Naive B cell (primary cell): ENCODE measurements at regions not wholly inside any gene's neighbourhood (a gene's known extent, or its start where the extent isn't known, plus 50 kb on each side); places are given as distances from the start of the nearest gene placed in this dataset.

Experiments
- ATAC-seq, 2 donors: fragments of 150-1000 bp; cut with Tn5 transposase; 2 replicates each; pipeline ENCODE4 v1.10.0; 2021; ENCODE audit warnings: low read depth in 2 of 2, mild to moderate bottlenecking in 2 of 2, moderate library complexity in 2 of 2
- DNase-seq: peaks from one replicate; pipeline ENCODE4 v3.0.0; 2022
- H3K27ac Mint-ChIP-seq, 6 donors: one replicate each; pipeline ENCODE4 v1.8.0; 2020 to 2022; ENCODE audit warnings: mild to moderate bottlenecking in 6 of 6, mixed read lengths in 6 of 6, moderate library complexity in 5 of 6, inconsistent platforms in 2 of 6
- H3K27me3 Mint-ChIP-seq, 3 donors: one replicate each; pipeline ENCODE4 v1.8.0; 2021 to 2022; ENCODE audit warnings: mixed read lengths in 3 of 3, mild to moderate bottlenecking in 1 of 3
- H3K36me3 Mint-ChIP-seq, 2 donors: one replicate each; pipeline ENCODE4 v1.8.0; 2020 to 2022; ENCODE audit warnings: mixed read lengths in 2 of 2, inconsistent platforms in 1 of 2, mild to moderate bottlenecking in 1 of 2
- H3K4me1 Mint-ChIP-seq, 3 donors: one replicate each; pipeline ENCODE4 v1.8.0; 2020 to 2022; ENCODE audit warnings: mixed read lengths in 3 of 3, inconsistent platforms in 1 of 3, mild to moderate bottlenecking in 1 of 3, moderate library complexity in 1 of 3
- H3K4me3 Mint-ChIP-seq, 8 donors: one replicate each; pipeline ENCODE4 v1.8.0; 2020 to 2022; ENCODE audit warnings: mild to moderate bottlenecking in 8 of 8, mixed read lengths in 8 of 8, moderate library complexity in 8 of 8, inconsistent platforms in 2 of 8
- H3K9me3 Mint-ChIP-seq, 7 donors: one replicate each; pipeline ENCODE4 v1.8.0; 2020 to 2022; ENCODE audit warnings: mixed read lengths in 7 of 7, mild to moderate bottlenecking in 5 of 7, inconsistent platforms in 2 of 7, moderate library complexity in 1 of 7

DNA sequence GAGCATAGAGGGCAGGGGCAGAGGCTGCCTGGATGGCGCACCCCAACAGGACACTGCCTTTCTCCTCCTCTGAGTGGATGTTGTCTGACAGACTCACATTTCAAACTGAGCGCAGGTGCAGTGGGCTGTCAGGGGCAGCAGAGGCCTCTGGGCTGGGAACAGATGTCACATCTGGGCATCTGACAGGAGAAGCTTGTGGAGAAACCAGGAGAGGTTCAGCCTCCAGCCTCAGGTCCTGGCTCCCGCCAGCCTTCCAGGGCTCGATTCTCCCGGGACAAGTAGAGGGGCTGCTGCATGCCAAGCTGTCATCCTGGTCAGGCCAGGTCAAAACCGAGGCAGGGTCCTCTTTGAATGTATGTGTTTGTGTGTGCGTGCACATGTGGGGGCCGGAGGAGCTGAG, 67.7 kb upstream of the SDK2 start:
- no peaks in the 10 kb centered on the region for H3K36me3 Mint-ChIP-seq
- DNase-seq (no peak), ATAC-seq (no peak)
- H3K4me1 Mint-ChIP-seq = peaks cover 19 to 29% (median 29%) of the 10 kb centered on the region in 3 donors
- peaks cover 16 to 44% (median 24%) of the 10 kb centered on the region in 3 donors for H3K27me3 Mint-ChIP-seq
- peaks cover 0 to 10% (median 8%) of the 10 kb centered on the region in 7 donors for H3K9me3 Mint-ChIP-seq
- peak overlapping the region in 3 of 8 donors; percentile 3 to 73 (median 64) for H3K4me3 Mint-ChIP-seq
- H3K27ac Mint-ChIP-seq = no peak overlapping the region

- Mint-ChIP-seq H3K4me1 (peaks cover 19 to 29% (median 29%) of the 10 kb centered on the region in 3 donors), H3K27me3 (peaks cover 18 to 34% (median 23%) of the 10 kb centered on the region in 3 donors), H3K9me3 (no peaks in the 10 kb centered on the region), H3K27ac (peak overlapping the region in 1 of 6 donors; percentile 83), H3K36me3 (no peaks in the 10 kb centered on the region), H3K4me3 (peak overlapping the region in 1 of 8 donors; percentile 32)
- DNase-seq = no peak
- no peak for ATAC-seq
Measured at GRCh38 chr17:73713136-73713535, 68.9 kb upstream of the SDK2 start.

GRCh38 chr17:73715769-73716168, 71.5 kb upstream of the SDK2 start:
- Mint-ChIP-seq H3K27ac (no peak overlapping the region), H3K4me1 (peaks cover 14 to 22% (median 16%) of the 10 kb centered on the region in 3 donors), H3K9me3 (no peaks in the 10 kb centered on the region), H3K4me3 (no peak overlapping the region), H3K36me3 (no peaks in the 10 kb centered on the region), H3K27me3 (peaks cover 13 to 30% (median 19%) of the 10 kb centered on the region in 3 donors)
- no peak for ATAC-seq
- no peak for DNase-seq

GRCh38 chr17:73717690-73718089, 73.4 kb upstream of the SDK2 start:
- Mint-ChIP-seq H3K4me1 (peaks cover 3 to 14% (median 10%) of the 10 kb centered on the region in 3 donors), H3K27me3 (peaks cover 8 to 30% (median 19%) of the 10 kb centered on the region in 3 donors), H3K36me3 (no peaks in the 10 kb centered on the region), H3K4me3 (no peak overlapping the region), H3K27ac (no peak overlapping the region), H3K9me3 (no peaks in the 10 kb centered on the region)
- no peak for DNase-seq
- ATAC-seq = no peak

GRCh38 chr17:73718362-73718761, 74.1 kb upstream of the SDK2 start:
- Mint-ChIP-seq H3K4me3 (peak overlapping the region in 1 of 8 donors; percentile 51), H3K27me3 (peaks cover 8 to 26% (median 19%) of the 10 kb centered on the region in 3 donors), H3K27ac (no peak overlapping the region), H3K4me1 (peaks cover 3 to 14% (median 11%) of the 10 kb centered on the region in 3 donors), H3K9me3 (no peaks in the 10 kb centered on the region), H3K36me3 (no peaks in the 10 kb centered on the region)
- no peak for ATAC-seq
- DNase-seq = no peak

DNA sequence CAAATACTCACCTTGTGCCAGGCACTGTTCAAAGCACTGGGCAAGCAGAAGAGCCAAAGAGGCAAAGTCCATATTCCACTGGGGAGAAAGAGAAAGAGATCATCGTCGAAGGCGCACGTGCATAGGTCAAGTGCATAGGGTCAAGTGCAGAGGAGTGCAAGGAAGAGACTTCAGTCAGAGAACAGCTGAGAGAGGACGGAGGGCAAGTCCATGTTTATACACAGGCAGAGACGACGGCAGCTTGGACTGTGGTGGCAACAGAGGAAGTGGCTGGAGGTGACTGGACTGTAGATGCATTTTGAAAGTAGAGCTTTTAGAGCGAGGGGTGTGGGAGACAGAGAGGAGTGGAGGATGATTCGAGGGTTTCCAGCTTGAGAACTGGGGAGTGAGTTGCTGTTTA, 74.7 kb upstream of the SDK2 start:
- Mint-ChIP-seq H3K27ac (peak overlapping the region in 1 of 6 donors; percentile 52), H3K4me1 (peaks cover 3 to 14% (median 11%) of the 10 kb centered on the region in 3 donors), H3K4me3 (no peak overlapping the region), H3K9me3 (no peaks in the 10 kb centered on the region), H3K36me3 (no peaks in the 10 kb centered on the region), H3K27me3 (peaks cover 8 to 23% (median 19%) of the 10 kb centered on the region in 3 donors)
- DNase-seq = no peak
- ATAC-seq = no peak

DNA sequence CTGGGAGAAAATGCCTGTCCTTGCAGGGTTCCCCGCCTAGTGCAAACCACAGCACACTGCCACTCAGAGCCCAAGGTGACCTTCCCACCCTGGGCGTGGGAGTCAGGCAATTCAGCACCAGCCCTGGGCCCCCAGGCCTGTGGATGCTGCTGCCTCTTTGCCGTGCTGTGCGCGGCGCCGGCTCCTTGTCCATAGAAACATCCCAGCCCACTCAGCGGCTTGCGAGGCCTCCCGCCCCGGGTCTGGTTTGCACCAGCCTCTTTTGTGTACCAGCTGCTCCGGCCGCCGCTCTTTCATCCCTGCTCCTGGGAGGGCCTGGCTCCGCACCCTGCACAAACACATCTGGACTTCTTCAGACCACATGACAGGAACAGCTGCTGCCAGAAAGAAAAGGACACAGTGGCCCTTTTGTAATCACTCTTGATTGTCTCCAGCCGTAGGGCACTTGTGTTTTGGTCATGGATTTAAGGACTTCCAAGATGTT, 75.4 kb upstream of the SDK2 start:
- peaks cover 8 to 19% (median 17%) of the 10 kb centered on the region in 3 donors for H3K27me3 Mint-ChIP-seq
- H3K27ac Mint-ChIP-seq = peak overlapping the region in 1 of 6 donors; percentile 24
- no peak overlapping the region for H3K4me3 Mint-ChIP-seq
- H3K9me3 Mint-ChIP-seq = no peaks in the 10 kb centered on the region
- no peaks in the 10 kb centered on the region for H3K36me3 Mint-ChIP-seq
- DNase-seq (no peak), ATAC-seq (no peak)
- H3K4me1 Mint-ChIP-seq = peaks cover 3 to 14% (median 11%) of the 10 kb centered on the region in 3 donors

DNA sequence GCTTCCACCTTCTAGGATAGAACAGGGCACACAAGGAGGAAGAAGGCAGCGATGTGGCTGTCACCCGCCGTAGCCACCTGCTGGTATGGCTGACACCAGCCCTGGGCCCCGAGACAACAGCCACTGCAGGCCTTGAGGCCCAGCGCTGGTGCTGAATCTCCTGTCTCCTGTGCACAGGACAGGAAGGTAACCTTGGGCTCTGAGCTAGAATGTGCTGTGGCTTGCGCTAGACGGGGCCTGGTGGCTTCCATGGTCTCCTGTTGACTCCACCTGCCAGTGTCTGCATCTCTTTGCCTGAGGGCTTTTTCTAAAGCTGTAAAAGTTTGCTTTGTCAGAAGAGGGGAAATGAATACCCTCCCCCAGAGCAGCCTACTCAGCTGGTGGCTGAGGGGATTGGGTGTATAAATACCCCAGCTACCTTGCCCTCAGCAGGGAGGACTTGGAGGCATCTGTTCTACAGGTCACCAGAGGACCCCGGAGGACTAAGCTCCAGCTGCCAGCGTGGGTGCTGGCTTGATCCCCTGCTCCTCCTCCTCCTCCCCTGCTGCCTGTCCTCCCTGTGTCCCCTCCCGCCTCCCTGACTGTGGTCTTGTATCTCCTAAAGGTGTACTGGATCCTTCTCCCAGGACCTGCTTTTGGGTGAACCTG, 76.1 kb upstream of the SDK2 start:
- no peaks in the 10 kb centered on the region for H3K9me3 Mint-ChIP-seq
- peaks cover 3 to 14% (median 11%) of the 10 kb centered on the region in 3 donors for H3K4me1 Mint-ChIP-seq
- no peak overlapping the region for H3K4me3 Mint-ChIP-seq
- ATAC-seq (no peak), DNase-seq (no peak)
- H3K27ac Mint-ChIP-seq = peak overlapping the region in 1 of 6 donors; percentile 24
- peaks cover 8 to 19% (median 15%) of the 10 kb centered on the region in 3 donors for H3K27me3 Mint-ChIP-seq
- no peaks in the 10 kb centered on the region for H3K36me3 Mint-ChIP-seq

GRCh38 chr17:73722165-73722564, 77.9 kb upstream of the SDK2 start:
- ATAC-seq = peak; percentile 77 to 86
- no peaks in the 10 kb centered on the region for H3K9me3 Mint-ChIP-seq
- peaks cover 0 to 13% (median 6%) of the 10 kb centered on the region in 3 donors for H3K27me3 Mint-ChIP-seq
- peak overlapping the region in 5 of 6 donors; percentile 30 to 96 (median 62) for H3K27ac Mint-ChIP-seq
- peak overlapping the region in 1 of 8 donors; percentile 36 for H3K4me3 Mint-ChIP-seq
- peaks cover 3 to 14% (median 11%) of the 10 kb centered on the region in 3 donors for H3K4me1 Mint-ChIP-seq
- DNase-seq = peak; percentile 31
- no peaks in the 10 kb centered on the region for H3K36me3 Mint-ChIP-seq

DNA sequence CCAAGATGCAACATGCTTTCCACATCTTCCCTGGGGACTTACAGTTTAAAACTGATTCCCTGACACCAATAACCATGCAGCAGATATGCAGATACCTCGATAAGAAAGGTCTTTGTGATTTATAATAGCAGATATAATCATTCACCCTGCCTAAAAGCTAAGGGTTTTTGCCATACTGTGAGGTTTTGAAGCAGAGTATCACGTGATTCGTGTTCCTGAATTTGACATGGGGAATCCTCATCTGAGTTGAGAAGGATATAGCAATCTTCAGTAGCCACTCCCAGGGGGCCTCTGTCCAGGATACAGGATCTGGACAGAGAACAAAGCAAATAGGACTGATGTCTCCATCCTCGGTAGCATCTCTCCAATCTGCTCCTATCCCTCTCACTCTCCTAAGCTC, 79.1 kb upstream of the SDK2 start:
- Mint-ChIP-seq H3K36me3 (no peaks in the 10 kb centered on the region), H3K4me1 (peaks cover 3 to 14% (median 11%) of the 10 kb centered on the region in 3 donors), H3K27ac (peak overlapping the region in 1 of 6 donors; percentile 34), H3K9me3 (no peaks in the 10 kb centered on the region), H3K27me3 (peaks cover 0 to 10% (median 6%) of the 10 kb centered on the region in 3 donors), H3K4me3 (no peak overlapping the region)
- DNase-seq (no peak), ATAC-seq (no peak)

DNA sequence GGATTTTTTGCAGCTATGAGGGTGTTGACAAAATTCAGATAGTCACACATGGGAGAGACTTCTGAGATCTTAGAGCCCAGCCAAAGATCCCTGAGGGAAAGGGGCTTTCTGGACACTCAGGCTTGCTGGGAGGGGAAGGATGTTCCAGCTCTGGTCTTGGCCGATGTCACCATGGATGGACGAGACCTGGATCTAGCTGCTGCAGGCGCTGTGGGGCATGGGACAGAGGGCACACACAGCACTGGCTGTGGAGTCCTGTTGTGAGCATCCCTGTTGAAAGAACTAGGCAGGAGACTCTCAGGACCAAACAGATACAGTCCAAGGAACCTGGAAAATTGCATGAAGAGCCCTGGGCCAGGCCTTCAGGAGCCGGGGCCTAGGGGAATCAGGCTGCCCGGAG, 80.1 kb upstream of the SDK2 start:
- Mint-ChIP-seq H3K4me1 (peaks cover 3 to 14% (median 11%) of the 10 kb centered on the region in 3 donors), H3K4me3 (no peak overlapping the region), H3K36me3 (peaks cover 0 to 5% of the 10 kb centered on the region in 2 donors), H3K9me3 (peaks cover 0 to under 1% (median 0%) of the 10 kb centered on the region in 7 donors), H3K27me3 (peaks cover 0 to 11% (median 6%) of the 10 kb centered on the region in 3 donors), H3K27ac (peak overlapping the region in 1 of 6 donors; percentile 38)
- DNase-seq = no peak
- ATAC-seq = no peak

DNA sequence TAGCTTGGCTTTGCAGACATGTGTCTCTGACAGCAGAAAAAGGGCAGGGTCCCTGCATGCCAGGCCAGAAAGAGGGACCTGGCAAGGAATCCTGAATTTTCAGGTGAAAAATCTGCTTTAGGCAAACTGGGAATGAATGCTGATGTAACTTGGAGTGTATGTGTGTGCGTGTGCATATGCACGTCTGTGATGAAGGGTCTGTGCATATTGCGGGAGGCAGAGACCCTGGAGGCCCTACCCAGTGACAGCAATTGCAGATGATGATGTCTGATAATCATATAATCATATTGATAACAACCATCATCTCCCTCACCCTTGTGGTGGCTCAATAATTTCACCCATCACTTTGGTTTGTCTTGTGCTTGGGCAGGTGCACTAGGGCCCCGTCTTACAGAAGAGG, 80.7 kb upstream of the SDK2 start:
- Mint-ChIP-seq H3K4me3 (peak overlapping the region in 1 of 8 donors; percentile 29), H3K9me3 (peaks cover 0 to 3% (median 0%) of the 10 kb centered on the region in 7 donors), H3K27me3 (peaks cover 4 to 15% (median 12%) of the 10 kb centered on the region in 3 donors), H3K4me1 (peaks cover 3 to 11% (median 11%) of the 10 kb centered on the region in 3 donors), H3K36me3 (peaks cover 0 to 10% of the 10 kb centered on the region in 2 donors), H3K27ac (no peak overlapping the region)
- no peak for ATAC-seq
- DNase-seq = no peak

DNA sequence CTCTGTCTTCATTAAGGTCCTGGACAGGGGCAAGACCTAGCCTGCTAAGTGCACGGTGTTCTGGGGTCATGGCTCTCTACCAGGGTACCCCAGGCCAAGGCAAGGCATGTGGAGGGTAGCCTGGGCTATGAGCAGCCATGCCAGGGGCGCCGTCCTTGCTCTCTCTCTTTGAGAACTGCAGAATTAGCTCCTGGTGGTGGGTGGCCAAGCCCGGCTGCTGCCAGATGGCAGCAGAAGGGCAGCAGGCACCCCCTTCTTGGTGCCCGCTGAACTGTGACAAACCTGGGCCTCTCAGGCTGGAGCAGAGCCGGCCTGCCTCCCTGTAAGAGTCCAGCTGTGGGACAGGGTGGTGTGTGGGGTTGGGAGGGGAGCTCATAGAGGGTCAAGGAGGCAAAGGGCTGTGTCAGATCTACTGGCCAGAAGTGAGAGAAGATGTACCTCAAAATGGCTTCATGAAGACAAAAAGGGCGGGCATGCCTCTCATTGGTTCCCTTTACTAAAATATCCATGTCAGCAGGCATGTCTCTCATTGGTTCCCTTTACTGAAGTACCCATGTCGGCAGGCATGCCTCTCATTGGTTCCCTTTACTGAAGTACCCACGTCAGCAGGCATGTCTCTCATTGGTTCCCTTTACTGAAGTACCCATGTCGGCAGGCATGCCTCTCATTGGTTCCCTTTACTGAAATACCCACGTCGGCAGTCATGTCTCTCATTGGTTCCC, 81.7 kb upstream of the SDK2 start:
- ATAC-seq = no peak
- H3K27ac Mint-ChIP-seq = no peak overlapping the region
- no peak for DNase-seq

More for the DNA sequence above, 81.7 kb upstream of the SDK2 start:
- H3K4me1 Mint-ChIP-seq = peaks cover 3 to 11% (median 11%) of the 10 kb centered on the region in 3 donors
- H3K4me3 Mint-ChIP-seq = no peak overlapping the region
- H3K36me3 Mint-ChIP-seq = peaks cover 6 to 18% of the 10 kb centered on the region in 2 donors
- H3K27me3 Mint-ChIP-seq = peaks cover 9 to 22% (median 22%) of the 10 kb centered on the region in 3 donors
- H3K9me3 Mint-ChIP-seq = peaks cover 3 to 12% (median 8%) of the 10 kb centered on the region in 7 donors
